GM12873 (cell line): ENCODE measurements at regions not wholly inside any gene's neighbourhood (a gene's known extent, or its start where the extent isn't known, plus 50 kb on each side); places are given as distances from the start of the nearest gene placed in this dataset.

Experiments
- TF ChIP-seq, protein P1 (sequence below): IDR thresholded peaks from 2 replicates; pipeline ENCODE4 v1.5.1; 2012; ENCODE audit warnings: low read depth, mild to moderate bottlenecking, moderate library complexity, low read length, control low read depth; ENCODE audit not compliant: insufficient read depth; ENCODE audit errors: missing control alignments

GRCh38 chr5:101676646-101677045, 619.4 kb downstream of the SLCO4C1 start:
- TF ChIP-seq, protein P1, sequence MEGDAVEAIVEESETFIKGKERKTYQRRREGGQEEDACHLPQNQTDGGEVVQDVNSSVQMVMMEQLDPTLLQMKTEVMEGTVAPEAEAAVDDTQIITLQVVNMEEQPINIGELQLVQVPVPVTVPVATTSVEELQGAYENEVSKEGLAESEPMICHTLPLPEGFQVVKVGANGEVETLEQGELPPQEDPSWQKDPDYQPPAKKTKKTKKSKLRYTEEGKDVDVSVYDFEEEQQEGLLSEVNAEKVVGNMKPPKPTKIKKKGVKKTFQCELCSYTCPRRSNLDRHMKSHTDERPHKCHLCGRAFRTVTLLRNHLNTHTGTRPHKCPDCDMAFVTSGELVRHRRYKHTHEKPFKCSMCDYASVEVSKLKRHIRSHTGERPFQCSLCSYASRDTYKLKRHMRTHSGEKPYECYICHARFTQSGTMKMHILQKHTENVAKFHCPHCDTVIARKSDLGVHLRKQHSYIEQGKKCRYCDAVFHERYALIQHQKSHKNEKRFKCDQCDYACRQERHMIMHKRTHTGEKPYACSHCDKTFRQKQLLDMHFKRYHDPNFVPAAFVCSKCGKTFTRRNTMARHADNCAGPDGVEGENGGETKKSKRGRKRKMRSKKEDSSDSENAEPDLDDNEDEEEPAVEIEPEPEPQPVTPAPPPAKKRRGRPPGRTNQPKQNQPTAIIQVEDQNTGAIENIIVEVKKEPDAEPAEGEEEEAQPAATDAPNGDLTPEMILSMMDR: no peak

- TF ChIP-seq, protein P1: no peak
Observed at GRCh38 chr5:101675510-101676219, 620.4 kb downstream of the SLCO4C1 start.

DNA sequence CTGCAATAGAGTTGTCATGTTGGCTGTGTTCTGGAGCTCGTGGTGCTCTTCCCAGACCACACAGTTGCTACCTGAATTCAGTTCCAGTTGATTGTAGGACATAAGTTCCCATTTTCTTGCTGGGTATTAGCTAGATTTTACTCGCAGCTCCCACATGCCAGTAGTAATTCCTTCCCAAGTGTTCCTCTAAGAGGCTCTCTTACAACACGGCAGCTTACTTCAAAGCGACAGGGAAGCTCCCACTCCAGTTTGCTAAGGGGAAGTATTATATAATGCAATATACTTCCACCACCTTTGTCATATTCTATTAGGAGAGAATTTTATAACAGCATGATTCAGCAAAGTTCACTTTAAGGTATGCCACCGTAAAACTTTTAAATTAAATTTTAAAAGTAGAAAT, 623.0 kb downstream of the SLCO4C1 start:
- TF ChIP-seq, protein P1: no peak

DNA sequence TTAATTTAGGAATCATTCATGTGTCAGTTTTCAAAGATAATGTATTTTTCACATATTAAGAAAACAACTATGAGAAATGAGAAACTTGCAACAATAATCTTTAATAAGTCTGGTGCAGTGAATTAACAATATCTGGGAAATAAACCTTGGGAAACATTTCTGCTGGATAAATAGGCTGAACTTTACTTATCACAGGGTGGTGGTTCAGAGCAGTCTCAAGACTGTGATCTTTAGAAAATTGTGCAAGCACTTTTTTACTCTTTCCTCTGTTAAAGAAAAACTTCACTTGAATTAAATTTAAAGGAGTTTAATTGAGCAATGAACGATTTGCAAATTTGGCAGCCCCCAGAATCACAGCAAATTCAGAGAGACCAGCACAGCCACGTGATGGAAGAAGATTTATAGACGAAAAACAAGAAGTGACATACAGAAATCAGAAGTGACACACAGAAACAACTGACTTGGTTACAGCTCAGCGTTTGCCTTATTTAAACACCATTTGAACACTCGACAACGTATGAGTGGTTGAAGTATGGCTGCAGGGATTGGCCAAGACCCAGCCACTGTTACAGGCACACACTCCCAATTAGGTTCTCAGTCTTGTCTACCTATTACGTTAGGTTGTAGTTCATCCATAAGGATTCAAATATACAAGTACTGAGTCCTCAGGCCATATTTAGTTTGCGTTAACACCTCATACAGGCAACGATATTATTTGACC, 631.9 kb downstream of the SLCO4C1 start:
- TF ChIP-seq, protein P1: no peak

DNA sequence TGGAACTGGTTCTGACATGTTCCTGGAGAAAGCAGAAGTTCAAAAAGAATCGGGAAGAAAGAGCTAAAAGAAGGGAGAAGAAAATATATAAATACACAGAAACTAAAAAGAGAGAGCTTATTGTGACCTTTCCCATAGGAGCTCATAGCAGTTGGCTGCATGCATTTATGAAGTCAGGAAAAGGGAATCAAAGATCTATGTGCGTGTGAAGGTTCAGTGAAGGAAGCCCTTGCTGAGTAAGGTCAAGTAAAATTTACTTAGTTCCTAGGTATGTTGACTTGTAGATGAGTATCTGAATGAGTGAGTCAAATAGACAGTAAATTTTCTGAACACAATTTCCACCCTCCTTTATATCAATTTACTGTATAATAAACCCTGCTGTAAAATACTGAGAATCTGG, 632.5 kb downstream of the SLCO4C1 start:
- TF ChIP-seq, protein P1: no peak

DNA sequence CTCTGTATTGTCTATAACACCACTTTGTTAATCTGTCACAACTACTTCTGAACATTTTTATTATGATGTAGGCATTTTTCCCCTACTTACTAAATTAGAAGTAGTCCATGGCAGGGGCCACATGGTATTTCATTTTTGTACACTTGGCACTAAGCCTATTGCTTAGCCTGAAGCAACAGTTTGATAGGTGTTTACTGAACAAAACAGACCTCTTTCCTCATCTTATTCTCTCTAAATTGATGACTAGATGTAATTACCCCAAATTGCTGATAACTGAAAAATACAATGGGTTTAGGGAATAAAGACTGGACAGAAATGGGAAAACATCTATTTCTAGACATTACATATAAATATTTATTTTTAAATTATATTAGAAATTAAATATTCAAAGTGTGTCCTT, 633.8 kb downstream of the SLCO4C1 start:
- TF ChIP-seq, protein P1: no peak

DNA sequence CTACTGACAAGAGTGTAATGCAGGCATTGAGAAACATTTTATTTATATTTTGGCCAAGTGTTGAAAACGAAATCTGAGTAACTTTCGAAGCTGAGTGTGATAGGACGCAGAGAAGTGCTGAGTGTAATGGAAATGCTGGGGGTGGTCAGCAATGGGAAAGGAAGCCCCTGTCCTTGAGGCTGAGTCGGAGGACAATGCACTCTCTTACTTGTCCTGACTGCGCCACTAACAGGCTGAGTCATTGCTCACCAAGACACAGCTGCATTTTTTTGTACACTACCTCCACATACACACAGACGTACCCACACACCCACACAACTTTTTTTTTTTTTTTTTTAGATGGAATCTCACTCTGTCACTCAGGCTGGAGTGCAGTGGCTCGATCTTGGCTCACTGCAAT, 637.7 kb downstream of the SLCO4C1 start:
- TF ChIP-seq, protein P1: no peak
